PC-3 (cell line): ENCODE measurements at regions not wholly inside any gene's neighbourhood (a gene's known extent, or its start where the extent isn't known, plus 50 kb on each side); places are given as distances from the start of the nearest gene placed in this dataset.

Experiments
- EZH2 ChIP-seq: fragments of 300-600 bp; sonication (generic); IDR thresholded peaks from one replicate; pipeline ENCODE4 v1.6.1; 2017; ENCODE audit warnings: antibody characterized with exemption, mild to moderate bottlenecking, low read length; ENCODE audit not compliant: unreplicated experiment
- TF ChIP-seq, protein P1 (sequence below): fragments of 300-600 bp; sonication (generic); conservative IDR thresholded peaks from 2 replicates; pipeline ENCODE4 v1.5.1; 2017; ENCODE audit warnings: antibody characterized with exemption, low read depth, mild to moderate bottlenecking, low read length

DNA sequence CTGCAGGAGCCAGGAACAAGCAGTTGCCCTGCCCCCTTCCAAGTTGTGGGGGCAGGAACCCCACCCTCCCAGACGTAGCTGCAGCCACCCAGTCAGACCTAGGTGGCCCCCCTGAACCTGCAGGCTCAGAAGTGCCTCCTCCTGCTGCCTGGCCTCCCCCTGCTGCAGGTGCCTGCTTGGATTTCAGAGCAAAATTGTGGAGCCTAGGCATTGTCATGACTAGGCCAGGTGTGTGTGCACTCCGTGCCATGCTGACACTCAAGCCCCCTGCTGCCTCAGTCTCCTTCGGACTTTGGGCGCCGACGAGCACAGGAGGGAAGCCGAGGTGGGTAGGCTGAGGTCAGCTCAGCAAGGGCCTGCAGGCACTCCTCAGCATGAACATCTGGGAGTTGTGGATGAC is 733.9 kb upstream of the ZWINT start:
- TF ChIP-seq, protein P1, sequence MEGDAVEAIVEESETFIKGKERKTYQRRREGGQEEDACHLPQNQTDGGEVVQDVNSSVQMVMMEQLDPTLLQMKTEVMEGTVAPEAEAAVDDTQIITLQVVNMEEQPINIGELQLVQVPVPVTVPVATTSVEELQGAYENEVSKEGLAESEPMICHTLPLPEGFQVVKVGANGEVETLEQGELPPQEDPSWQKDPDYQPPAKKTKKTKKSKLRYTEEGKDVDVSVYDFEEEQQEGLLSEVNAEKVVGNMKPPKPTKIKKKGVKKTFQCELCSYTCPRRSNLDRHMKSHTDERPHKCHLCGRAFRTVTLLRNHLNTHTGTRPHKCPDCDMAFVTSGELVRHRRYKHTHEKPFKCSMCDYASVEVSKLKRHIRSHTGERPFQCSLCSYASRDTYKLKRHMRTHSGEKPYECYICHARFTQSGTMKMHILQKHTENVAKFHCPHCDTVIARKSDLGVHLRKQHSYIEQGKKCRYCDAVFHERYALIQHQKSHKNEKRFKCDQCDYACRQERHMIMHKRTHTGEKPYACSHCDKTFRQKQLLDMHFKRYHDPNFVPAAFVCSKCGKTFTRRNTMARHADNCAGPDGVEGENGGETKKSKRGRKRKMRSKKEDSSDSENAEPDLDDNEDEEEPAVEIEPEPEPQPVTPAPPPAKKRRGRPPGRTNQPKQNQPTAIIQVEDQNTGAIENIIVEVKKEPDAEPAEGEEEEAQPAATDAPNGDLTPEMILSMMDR = no peak
- TF ChIP-seq EZH2 = no peak
